Testis (tissue), 2 donors: ENCODE measurements at regions not wholly inside any gene's neighbourhood (a gene's known extent, or its start where the extent isn't known, plus 50 kb on each side); places are given as distances from the start of the nearest gene placed in this dataset.

Experiments used
- POLR2A ChIP-seq: fragments of 450-650 bp; IDR thresholded peaks from one replicate; pipeline ENCODE4 v1.6.1; 2017; ENCODE audit warnings: antibody characterized with exemption, mild to moderate bottlenecking, moderate library complexity
- TF ChIP-seq, protein P1 (sequence below), 3 experiments: fragments of 450-650 bp in 2 of 3; fragments of 200-600 bp in 1 of 3; sonication (generic) in 1 of 3; IDR thresholded peaks; one replicate each; pipeline ENCODE4 v1.5.1; 2016 to 2019; ENCODE audit warnings: antibody characterized with exemption in 3 of 3, mild to moderate bottlenecking in 2 of 3, moderate library complexity in 1 of 3

DNA sequence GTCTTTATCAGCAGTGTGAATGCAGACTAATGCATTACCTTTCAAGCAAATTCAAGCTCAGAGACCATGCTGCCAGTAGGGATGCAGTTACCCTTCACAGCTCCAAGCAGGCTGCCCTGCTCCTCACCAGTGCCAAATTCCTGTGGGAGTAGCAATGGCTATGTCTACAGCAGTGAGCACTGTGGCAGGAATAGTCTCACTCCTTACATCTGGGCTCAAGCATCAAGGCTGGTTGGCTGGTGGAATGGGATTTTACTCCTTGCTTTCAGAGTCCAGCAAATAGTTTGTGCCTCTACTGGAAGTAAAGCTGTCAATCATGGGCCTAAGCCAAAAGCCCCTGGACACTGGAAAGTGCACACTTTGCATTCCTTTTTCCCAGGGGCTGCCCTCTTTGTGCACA lies 1030.8 kb downstream of the SH3BGRL start:
- TF ChIP-seq, protein P1, sequence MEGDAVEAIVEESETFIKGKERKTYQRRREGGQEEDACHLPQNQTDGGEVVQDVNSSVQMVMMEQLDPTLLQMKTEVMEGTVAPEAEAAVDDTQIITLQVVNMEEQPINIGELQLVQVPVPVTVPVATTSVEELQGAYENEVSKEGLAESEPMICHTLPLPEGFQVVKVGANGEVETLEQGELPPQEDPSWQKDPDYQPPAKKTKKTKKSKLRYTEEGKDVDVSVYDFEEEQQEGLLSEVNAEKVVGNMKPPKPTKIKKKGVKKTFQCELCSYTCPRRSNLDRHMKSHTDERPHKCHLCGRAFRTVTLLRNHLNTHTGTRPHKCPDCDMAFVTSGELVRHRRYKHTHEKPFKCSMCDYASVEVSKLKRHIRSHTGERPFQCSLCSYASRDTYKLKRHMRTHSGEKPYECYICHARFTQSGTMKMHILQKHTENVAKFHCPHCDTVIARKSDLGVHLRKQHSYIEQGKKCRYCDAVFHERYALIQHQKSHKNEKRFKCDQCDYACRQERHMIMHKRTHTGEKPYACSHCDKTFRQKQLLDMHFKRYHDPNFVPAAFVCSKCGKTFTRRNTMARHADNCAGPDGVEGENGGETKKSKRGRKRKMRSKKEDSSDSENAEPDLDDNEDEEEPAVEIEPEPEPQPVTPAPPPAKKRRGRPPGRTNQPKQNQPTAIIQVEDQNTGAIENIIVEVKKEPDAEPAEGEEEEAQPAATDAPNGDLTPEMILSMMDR (IDR thresholded peaks at IDR 0.05) = no peak
- TF ChIP-seq POLR2A = no peak
